ENCODE measurements at regions not wholly inside any gene's neighbourhood (a gene's known extent, or its start where the extent isn't known, plus 50 kb on each side); places are given as distances from the start of the nearest gene placed in this dataset.

GRCh38 chr4:134019657-134020056 is 181.9 kb downstream of the PABPC4L start:
- DNase-seq (ENCODE audit: low spot score) = no peak

GRCh38 chr4:134018846-134019245 is 182.7 kb downstream of the PABPC4L start:
- no peak for DNase-seq (ENCODE audit: low spot score)

- DNase-seq (ENCODE audit: low spot score) = no peak
Measured at GRCh38 chr4:134001057-134001456, 200.5 kb downstream of the PABPC4L start.

- no peak for DNase-seq (ENCODE audit: low spot score)
Measured at GRCh38 chr4:133997436-133997835, 204.2 kb downstream of the PABPC4L start.

GRCh38 chr4:133996431-133997121 is 205.0 kb downstream of the PABPC4L start:
- no peak for DNase-seq (ENCODE audit: low spot score)

- DNase-seq (ENCODE audit: low spot score) = no peak
Measured at GRCh38 chr4:133995243-133995960, 206.2 kb downstream of the PABPC4L start.

GRCh38 chr4:133982533-133983224 is 218.9 kb downstream of the PABPC4L start:
- DNase-seq (ENCODE audit: low spot score) = no peak

- DNase-seq (ENCODE audit: low spot score) = no peak
Measured at GRCh38 chr4:133981327-133981726, 220.3 kb downstream of the PABPC4L start.

GRCh38 chr4:133972586-133972985 is 229.0 kb downstream of the PABPC4L start:
- DNase-seq (ENCODE audit: low spot score) = no peak

- no peak for DNase-seq (ENCODE audit: low spot score)
Measured at GRCh38 chr4:133969202-133969848, 232.3 kb downstream of the PABPC4L start.

- no peak for DNase-seq (ENCODE audit: low spot score)
Measured at GRCh38 chr4:133968174-133968573, 233.4 kb downstream of the PABPC4L start.

- DNase-seq (ENCODE audit: low spot score) = no peak
Measured at GRCh38 chr4:133960975-133961374, 240.6 kb downstream of the PABPC4L start.

GRCh38 chr4:133943081-133943480 is 258.5 kb downstream of the PABPC4L start:
- DNase-seq (ENCODE audit: low spot score) = no peak

- no peak for DNase-seq (ENCODE audit: low spot score)
Measured at GRCh38 chr4:133938061-133938460, 263.5 kb downstream of the PABPC4L start.

GRCh38 chr4:133929531-133930239 is 271.9 kb downstream of the PABPC4L start:
- no peak for DNase-seq (ENCODE audit: low spot score)

GRCh38 chr4:133921280-133922195 is 280.1 kb downstream of the PABPC4L start:
- no peak for DNase-seq (ENCODE audit: low spot score)

- DNase-seq (ENCODE audit: low spot score) = no peak
Measured at GRCh38 chr4:133920236-133920635, 281.4 kb downstream of the PABPC4L start.

GRCh38 chr4:133910165-133910564 is 291.4 kb downstream of the PABPC4L start:
- no peak for DNase-seq (ENCODE audit: low spot score)

GRCh38 chr4:133903029-133903428 is 298.6 kb downstream of the PABPC4L start:
- DNase-seq (ENCODE audit: low spot score) = no peak

GRCh38 chr4:133891011-133891410 is 310.6 kb downstream of the PABPC4L start:
- DNase-seq (ENCODE audit: low spot score) = no peak

GRCh38 chr4:133887723-133888122 is 313.9 kb downstream of the PABPC4L start:
- no peak for DNase-seq (ENCODE audit: low spot score)
